ENCODE measurements at regions not wholly inside any gene's neighbourhood (a gene's known extent, or its start where the extent isn't known, plus 50 kb on each side); places are given as distances from the start of the nearest gene placed in this dataset.

GRCh38 chr12:97024393-97024792 lies 117.3 kb downstream of the NEDD1 start:
- H3K27ac ChIP-seq (replicated peaks), result no peak overlapping the region
- no peaks in the 10 kb centered on the region for H3K27me3 ChIP-seq (ENCODE audit: insufficient read depth, poor library complexity, severe bottlenecking)
- TF ChIP-seq REST (IDR thresholded peaks at IDR 0.05; ENCODE audit: insufficient replicate concordance, low read depth) (no peak), CTCF (IDR thresholded peaks at IDR 0.05; ENCODE audit: insufficient read depth, low read length) (no peak), GABPA (IDR thresholded peaks at IDR 0.05; ENCODE audit: low read depth) (no peak), SPI1 (IDR thresholded peaks at IDR 0.05; ENCODE audit: borderline replicate concordance, low read depth) (no peak), POLR2AphosphoS5 (IDR thresholded peaks at IDR 0.05; ENCODE audit: low read depth) (no peak)
- no peak for DNase-seq (ENCODE audit: low read depth in 1 of 2, low spot score in 1 of 2)
- H3K4me3 ChIP-seq (replicated peaks; ENCODE audit: insufficient read depth, low read length), result no peak overlapping the region

- TF ChIP-seq CTCF (IDR thresholded peaks at IDR 0.05; ENCODE audit: insufficient read depth, low read length), result no peak
- no peak for TF ChIP-seq REST (IDR thresholded peaks at IDR 0.05; ENCODE audit: insufficient replicate concordance, low read depth)
- Histone ChIP-seq H3K27ac (replicated peaks) (no peak overlapping the region), H3K4me3 (replicated peaks; ENCODE audit: insufficient read depth, low read length) (no peak overlapping the region), H3K27me3 (ENCODE audit: insufficient read depth, poor library complexity, severe bottlenecking) (no peaks in the 10 kb centered on the region)
- DNase-seq (ENCODE audit: low read depth in 1 of 2, low spot score in 1 of 2), result no peak
These were observed 119.8 kb downstream of the NEDD1 start for GRCh38 chr12:97026901-97027300.

- Histone ChIP-seq H3K27ac (replicated peaks) (no peak overlapping the region), H3K27me3 (ENCODE audit: insufficient read depth, poor library complexity, severe bottlenecking) (no peaks in the 10 kb centered on the region), H3K4me3 (replicated peaks; ENCODE audit: insufficient read depth, low read length) (no peak overlapping the region)
- TF ChIP-seq GABPA (IDR thresholded peaks at IDR 0.05; ENCODE audit: low read depth), result no peak
- TF ChIP-seq POLR2AphosphoS5 (IDR thresholded peaks at IDR 0.05; ENCODE audit: low read depth), result no peak
- no peak for TF ChIP-seq SPI1 (IDR thresholded peaks at IDR 0.05; ENCODE audit: borderline replicate concordance, low read depth)
- TF ChIP-seq REST (IDR thresholded peaks at IDR 0.05; ENCODE audit: insufficient replicate concordance, low read depth), result no peak
- TF ChIP-seq CTCF (IDR thresholded peaks at IDR 0.05; ENCODE audit: insufficient read depth, low read length), result no peak
- no peak for DNase-seq (ENCODE audit: low read depth in 1 of 2, low spot score in 1 of 2)
These were observed 120.4 kb downstream of the NEDD1 start for GRCh38 chr12:97027482-97027881.
